SH-SY5Y (cell line): ENCODE measurements at regions not wholly inside any gene's neighbourhood (a gene's known extent, or its start where the extent isn't known, plus 50 kb on each side); places are given as distances from the start of the nearest gene placed in this dataset.

Experiments used
- GATA2 ChIP-seq: IDR thresholded peaks from 2 replicates; pipeline ENCODE4 v1.6.1; 2011; ENCODE audit warnings: mild to moderate bottlenecking, low read depth, low read length
- GATA3 ChIP-seq: IDR thresholded peaks from 2 replicates; pipeline ENCODE4 v1.6.1; 2011; ENCODE audit warnings: low read depth, mild to moderate bottlenecking, low read length, moderate library complexity

DNA sequence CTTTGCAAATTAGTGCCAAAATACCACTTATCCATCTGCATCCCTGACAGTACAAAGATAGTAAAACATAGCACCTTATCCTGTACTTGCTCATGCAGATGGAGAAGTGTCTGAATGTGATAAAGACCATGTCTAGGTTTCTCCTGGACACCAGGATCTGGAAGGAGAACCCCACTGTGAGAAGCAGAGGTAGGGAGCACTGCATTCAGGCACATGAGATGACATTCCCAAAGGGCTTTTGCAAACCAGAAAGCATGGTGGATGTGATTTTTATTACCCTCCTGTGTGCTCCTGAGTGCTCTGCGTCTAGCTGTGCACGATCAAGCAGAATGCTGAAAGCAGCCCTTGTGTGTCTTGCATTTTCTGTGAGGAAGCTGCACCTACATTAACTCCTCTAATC, 857.6 kb upstream of the ID2 start:
- TF ChIP-seq GATA3 (no peak), GATA2 (no peak)
